CD4-positive, alpha-beta T cell treated with Interleukin-12 subunit alpha and Interleukin-12 subunit beta, for 1 hour (primary cell): ENCODE measurements at regions not wholly inside any gene's neighbourhood (a gene's known extent, or its start where the extent isn't known, plus 50 kb on each side); places are given as distances from the start of the nearest gene placed in this dataset.

ENCODE experiments used
- DNase-seq: peaks from one replicate; pipeline ENCODE4 v3.0.0-alpha.2; 2020

DNA sequence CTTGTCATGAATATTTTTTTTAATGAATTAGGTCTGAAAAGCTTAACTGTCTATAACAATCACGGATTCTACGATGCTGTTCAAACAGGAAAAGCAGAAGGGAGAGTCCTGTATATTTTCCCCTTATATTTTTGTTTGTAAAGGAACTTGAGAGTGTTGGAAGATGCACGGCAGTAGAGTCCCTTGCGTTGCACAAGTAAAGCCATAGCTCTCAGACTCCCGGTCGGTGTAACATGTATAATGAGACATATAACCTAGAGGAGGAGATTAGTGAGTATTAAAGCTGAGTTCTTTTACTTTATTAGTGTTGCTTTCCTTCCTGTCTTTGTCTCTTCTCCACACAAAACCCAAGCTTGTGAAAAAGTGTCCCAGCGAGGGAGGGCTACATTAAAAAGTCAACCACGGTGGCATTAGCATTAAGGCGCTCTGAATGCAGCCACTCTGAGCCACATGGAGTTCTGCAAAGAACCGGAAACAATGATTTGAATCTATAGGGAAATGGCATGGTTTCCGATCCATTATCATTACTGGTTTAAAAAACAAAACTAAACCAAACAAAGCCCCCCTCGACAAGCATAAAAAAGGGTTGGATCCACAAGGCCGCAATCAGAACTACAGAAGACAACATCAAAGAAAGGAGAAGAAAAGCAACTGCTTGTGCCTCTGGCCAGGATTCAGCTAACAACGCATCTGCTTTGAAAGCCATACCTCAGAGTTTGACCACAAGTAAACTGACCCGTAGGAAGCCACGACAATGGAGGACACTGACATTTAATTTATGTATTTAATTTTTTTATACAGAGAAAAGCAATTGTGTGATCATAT lies 356.8 kb downstream of the LMO4 start:
- DNase-seq: no peak

DNA sequence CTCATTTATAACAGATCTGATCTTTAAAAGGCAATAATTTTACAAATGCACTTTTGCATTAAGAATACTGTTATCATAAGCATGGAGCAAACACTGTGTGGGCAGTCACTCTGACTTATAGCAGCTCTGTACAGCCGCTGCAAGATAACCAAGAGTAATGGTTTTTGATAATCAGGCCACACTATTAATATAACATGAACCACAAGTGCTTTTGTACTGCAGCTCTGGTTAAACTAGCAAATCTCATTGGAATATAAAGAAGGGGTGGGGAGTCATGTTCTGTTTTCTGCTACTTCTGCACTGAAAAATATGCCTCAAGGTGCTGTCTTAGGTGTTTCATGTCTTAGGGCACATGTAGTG lies 357.4 kb downstream of the LMO4 start:
- DNase-seq: no peak

DNA sequence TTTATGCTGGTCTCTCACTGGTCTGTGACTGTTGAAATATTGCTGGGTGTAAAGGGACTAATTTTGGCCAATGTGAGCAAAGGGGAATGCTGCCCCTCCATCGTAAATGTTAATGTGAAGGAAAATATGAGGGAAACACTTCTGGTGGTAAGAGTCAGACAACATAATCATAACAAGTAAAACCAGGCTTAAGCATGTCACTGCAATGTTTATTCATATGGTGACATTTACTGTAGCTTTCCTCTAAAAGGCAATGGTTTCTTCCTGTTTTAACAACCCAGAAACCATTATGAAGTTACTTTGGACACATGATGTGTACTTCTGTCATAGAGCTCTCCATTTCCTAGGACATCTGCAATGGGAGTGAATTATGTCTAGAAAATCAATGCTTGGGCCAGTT lies 358.0 kb downstream of the LMO4 start:
- no peak for DNase-seq

DNA sequence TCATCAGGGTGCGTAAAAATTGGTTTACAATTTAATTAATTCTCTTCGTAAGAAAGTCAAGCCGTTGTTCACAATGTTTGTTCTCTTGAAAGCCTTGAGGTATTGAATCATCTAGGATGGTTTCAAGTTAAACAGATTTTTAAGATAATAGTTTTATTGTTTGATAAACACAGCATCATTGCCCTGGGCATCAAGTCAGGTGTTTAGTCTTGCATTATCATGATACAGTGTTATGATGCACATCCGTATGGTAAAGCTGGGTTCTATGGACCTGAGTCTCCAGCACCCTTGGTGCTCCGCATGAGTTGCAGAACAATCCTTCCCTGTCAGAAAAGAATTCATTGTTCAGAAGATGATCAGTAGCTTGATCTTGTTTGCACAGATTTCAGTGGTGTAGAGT lies 359.5 kb downstream of the LMO4 start:
- no peak for DNase-seq

DNA sequence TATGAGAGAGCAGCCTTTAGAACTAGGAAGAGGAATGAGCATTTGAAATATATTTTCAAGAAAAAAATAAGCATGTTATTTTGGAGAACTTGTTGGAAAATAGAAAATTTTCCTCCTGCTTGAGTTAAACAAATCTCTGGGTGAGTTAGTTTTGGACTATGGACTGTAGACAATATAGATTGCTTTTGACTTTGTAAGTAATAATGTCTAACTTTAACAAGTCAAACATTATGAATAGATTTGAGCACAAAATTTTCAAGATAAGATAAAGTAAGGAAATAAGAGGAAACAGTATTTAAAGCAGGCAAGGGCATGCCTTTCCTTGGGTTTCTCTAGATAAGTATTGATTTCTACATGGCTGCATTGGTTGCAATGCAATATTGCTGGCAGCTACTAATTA lies 360.8 kb downstream of the LMO4 start:
- no peak for DNase-seq

DNA sequence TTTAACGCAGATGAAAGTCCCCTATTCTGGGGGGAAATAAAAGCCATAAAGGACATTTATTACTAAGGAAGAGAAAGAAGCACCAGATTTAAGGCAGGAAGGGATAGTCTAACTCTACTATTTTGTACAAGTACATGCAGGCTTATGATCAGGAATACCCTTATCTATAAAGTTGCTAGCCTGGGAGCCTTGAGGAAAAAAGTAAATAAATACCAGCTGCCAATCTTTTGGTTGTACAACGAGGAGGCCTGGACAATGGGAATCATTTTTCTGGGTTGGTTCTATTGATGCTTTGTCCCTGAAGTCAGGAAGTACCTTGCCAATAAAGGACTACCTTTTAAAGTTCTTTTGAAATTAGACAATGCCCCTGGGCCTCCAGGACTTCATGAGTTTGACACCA lies 367.8 kb downstream of the LMO4 start:
- no peak for DNase-seq

DNA sequence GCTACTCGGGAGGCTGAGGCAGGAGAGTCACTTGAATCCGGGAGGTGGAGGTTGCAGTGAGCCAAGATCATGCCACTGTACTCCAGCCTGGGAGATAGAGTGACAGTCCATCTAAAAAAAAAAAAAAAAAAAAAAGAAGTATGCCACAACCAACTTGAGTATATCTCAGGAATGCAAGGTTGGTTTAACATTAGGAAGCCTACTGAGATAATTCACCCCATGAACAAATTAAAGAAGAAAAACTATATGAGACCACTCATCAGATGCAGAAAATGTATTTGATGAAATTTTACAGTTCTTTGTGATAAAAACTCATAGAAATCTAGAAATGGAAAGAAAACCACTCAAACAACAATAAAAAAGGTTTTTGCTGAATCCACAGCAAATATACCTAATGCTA lies 373.8 kb downstream of the LMO4 start:
- no peak for DNase-seq

DNA sequence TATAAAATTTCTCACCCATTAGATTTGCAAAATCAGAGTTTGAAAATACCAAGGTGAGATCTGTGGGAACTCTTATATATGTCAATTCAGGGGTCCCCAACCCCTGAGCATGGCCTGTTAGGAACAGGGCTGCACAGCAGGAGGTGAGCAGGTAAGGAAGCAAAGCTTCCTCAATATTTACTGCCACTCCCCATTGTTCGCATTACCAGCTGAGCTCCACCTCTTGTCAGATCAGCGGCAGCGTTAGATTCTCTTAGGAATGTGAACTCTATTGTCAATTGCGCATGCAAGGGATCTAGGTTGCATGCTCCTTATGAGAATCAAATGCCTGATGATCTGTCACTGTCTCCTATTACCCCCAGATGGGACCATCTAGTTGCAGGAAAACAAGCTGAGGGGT lies 376.6 kb downstream of the LMO4 start:
- no peak for DNase-seq

DNA sequence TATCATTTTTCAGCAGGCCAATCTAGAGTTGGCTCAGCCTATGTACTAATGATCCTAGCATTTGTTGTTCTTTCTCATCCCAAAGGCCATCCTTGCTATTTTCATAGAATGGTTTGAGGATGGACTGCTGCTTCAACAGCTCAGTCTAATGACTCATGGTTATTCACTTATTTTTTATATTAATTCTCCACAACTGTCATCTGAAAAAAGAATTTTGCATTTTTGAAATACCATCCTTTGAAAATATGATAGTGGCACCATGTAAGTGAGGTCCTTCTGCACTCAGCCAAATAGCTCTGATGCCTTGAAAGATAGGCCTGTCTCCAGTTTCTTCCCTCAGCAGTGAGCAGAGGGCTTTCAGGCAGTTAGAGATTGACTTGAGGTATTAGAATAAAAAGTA lies 377.5 kb downstream of the LMO4 start:
- no peak for DNase-seq

DNA sequence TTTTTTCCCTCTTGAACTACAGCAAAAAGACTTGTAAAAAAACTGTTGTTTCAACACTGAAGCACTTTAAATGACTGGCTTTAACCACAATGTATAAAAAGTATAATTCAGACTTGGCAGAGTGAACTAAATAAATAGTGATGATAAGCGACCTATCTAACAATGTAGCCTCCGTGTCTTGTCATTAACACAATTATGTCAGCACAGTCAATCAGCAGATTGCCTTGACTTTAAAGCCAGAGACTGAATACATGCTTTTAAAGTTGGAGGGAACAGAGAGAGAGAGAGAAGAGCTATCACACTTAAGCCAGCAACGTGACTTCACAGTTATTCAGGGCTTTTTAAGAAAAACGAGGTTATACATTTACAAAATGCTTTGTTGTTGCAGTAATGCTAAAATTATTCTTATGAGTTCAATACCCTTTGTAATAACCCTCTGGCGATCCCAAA lies 378.1 kb downstream of the LMO4 start:
- DNase-seq: no peak

DNA sequence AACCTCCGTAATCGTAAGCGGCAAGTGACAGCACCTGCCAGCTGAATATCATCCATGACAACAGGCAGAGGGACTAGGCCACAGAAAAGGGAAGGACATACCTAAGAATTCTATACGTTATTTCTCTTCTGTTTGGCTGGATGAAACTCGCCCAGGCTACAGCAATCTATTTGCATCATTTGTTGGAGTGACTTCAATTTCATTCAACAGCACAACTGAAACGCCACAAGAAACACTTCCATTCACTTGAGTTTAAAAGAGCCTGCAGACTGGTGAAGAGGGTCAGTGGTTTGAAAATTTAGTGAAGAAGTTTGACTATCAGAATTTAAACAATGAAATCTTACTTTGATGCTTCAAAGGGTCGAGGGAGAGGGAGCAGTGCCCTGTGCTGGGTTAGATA lies 378.7 kb downstream of the LMO4 start:
- no peak for DNase-seq

DNA sequence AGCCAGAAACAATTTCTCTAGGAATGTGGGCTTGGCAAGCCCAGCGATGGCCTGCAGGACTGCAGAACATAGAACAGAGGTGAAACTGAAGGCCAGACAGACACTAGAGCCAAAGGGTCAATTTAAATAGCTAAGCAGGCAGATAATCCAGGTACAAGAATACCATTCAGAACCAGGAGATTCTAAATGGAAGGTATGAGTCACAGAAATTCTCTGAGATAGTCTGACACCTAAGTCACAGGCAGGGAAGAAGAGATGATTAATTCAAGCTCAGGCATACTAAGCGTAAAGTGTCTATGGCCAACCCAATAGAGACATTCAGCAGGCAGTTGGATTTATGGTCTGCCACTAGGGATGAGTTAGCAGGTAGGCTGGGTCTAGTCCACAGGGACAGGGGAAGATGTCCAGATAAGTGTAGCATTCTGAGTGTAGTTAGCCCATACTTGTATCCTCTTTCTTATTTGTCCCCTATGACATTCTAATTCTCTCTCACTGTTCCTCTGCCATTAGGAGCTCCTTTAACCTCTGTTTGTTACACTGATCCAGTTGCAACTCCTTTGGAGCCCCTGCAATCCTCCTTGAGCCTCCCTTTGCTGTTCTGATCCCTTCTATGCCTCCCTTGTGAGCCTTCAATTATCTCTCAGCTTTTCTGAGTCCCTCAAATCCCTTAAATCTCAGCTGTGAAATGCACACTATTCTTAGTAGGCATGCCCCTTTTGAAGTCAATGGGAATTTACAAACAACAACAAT lies 383.8 kb downstream of the LMO4 start:
- DNase-seq: no peak

DNA sequence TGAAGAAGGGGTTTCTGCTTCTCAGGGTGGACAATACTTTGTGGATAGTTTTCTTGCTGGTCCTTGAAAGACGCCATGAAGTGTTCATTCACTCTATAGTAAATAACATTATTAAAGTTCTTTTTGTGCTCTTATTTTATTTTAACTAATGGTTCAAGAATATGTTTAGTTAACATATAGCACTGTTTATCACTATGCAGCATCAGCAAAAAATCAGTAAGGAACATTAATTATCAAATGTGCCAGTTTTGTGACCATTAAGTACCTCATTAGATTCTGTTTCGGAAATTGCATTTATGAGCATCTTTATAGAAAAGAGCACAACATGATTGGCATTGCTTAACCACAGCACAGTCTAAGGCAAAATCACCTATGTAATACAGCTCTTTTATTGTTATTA lies 385.6 kb downstream of the LMO4 start:
- DNase-seq: no peak

DNA sequence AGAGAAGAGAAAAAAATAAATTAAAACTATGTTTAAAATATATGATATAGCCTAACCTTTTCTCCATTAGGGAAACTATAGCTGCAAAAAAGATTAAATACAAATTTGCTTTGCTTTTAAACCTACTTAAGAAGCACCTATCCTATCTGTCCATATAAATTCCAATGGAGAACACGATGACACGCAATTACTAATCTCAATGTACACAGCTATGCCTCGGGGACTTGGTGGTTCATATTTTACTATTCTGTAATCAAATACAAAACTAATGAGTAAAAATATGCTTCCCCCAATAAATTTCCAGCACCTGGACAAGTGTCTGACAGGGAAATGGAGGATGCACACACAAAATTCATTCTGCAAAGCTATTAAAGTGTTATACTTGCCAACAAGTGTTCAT lies 386.4 kb downstream of the LMO4 start:
- DNase-seq: no peak

DNA sequence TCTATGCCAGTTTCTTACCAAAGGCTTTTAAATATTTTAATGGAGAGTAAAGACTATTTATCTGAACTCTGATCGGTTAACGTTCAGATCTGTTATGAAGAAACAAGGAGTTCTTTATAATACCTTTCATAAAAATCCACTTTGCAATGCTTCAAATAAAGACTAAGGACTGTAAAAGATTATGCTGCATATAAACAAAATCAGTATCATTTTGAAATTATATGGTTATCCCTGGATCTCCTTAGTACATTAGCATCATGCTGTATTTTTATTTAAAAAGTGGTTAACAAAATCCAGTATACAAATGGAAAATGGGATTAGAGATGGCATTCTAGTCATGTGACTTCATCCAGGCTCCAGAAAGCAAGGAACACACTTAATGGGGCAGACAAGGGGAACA lies 386.8 kb downstream of the LMO4 start:
- DNase-seq: no peak

DNA sequence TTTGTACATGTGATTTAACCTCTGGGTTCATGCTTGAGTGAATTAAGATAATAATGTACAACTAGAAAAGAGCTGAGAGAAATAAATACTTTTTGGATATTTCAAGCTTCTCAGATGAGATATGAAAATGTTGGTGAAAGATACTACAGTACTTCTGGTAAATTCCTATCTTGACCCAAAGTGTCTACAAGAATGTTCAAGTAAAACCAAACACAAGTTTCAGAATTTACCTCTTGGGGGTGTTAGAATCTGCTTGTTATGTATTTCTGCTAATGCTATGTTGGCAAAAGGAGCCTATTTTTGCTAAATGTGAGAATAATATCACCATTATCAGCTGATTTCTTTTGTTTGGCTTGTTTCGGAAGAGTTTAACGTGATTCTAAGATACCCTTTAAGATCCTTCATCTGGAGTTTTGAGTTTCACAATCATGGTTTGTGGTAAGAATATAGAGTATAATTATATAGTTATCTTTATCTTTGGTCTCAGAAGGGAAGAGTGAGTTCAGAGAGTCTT lies 388.5 kb downstream of the LMO4 start:
- no peak for DNase-seq

DNA sequence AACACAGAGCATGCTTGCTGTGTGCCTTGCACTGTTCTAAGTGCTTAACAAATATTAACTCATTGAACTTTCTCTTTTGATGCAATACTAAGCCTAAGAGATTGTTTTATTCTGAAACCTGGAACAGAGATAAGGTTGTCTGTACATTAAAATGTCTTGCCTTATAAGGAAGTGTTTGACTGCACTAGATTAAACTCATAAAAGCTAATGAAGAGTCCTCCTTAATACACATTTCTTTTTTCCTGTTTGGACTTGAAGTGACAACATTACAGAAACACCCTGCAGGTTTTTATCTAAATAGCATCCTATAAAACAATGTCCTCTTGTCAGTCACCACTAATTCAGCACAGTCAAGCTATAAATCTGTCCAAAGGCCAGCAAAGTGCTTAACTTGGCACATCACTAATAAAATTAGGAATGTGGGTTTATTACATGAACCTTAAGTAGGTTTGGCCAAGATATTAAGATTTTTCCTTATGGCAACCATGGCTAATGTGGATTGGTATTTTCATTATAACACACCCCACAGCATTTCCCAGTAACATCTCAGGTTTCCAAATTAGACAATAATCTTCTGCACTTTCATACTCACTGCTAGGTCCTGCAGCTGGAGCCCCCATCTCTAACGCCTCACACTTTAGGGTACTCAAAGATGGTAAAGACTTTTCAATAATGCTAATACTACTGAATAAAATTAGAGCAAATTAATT lies 389.7 kb downstream of the LMO4 start:
- DNase-seq: no peak

DNA sequence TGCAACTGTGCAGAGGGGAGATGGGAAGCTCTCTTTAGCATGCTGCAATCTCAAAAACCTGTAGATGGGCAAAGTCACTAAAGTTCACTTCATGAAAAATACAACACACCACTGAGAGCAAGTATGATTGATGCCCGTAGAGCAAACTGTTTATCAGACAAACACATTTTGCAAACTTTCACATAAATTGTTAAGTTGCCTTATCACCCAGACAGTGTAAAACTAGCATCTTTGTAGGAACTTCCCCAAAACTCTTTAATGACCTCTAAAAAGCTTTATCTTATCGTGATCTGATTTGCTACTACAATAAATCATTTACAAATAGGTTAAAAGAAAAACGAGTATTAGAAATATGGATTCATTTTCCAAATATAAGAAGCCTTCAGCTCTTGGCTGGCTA lies 391.0 kb downstream of the LMO4 start:
- DNase-seq: no peak

DNA sequence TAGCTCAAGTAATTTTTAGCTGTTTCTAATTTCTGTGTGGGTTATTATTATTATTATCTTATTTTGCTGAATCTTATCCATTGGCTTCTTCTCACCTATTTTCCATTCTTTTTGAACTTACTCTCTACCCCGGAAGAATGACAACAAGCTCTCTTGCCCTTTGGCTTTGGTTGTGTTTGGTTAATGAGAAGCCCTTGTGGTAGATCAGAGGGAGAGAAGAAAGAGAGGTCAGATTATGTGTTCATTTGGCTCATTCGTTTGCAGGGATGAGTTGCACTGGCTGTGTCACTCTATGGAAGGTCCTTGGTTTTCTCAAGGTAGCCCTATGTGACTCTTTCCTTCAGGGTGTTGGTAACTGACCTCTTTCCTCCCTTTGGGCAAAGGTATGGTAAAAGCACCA lies 391.9 kb downstream of the LMO4 start:
- DNase-seq: no peak

DNA sequence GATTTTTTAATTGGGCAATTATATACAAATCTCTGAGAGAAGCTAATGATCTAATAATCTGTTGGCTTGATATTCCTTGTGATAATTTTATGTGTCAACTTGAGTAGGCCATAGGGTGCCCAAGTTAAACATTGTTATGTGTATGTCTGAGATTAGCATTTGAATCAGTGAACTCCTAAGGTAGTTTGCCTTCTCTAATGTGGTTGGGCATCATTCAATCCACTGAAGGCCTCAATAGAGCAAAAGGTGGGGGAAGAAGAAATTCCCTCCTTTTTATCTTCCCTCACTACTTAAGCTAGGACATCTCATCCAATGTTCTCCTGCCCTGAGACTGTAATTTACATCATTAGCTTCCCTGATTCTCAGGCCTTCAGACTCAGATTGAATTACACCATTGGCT lies 394.5 kb downstream of the LMO4 start:
- DNase-seq: no peak

DNA sequence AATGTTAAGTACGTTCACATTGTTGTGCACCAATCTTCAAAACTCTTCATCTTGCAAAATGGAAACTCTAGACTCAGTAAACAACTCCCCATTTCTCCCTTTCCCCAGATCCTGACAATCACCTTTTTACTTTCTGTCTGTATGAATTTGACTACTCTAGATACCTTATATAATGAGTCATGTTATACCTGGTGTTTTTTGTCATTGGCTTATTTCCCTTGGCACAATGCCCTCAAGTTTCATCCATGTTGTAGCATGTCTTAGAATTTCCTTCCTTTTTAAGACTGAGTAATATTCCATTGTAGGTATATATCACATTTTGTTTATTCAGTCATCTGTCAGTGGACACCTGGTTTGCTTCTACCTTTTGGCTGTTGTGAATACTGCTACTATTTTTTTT lies 399.5 kb downstream of the LMO4 start:
- no peak for DNase-seq

DNA sequence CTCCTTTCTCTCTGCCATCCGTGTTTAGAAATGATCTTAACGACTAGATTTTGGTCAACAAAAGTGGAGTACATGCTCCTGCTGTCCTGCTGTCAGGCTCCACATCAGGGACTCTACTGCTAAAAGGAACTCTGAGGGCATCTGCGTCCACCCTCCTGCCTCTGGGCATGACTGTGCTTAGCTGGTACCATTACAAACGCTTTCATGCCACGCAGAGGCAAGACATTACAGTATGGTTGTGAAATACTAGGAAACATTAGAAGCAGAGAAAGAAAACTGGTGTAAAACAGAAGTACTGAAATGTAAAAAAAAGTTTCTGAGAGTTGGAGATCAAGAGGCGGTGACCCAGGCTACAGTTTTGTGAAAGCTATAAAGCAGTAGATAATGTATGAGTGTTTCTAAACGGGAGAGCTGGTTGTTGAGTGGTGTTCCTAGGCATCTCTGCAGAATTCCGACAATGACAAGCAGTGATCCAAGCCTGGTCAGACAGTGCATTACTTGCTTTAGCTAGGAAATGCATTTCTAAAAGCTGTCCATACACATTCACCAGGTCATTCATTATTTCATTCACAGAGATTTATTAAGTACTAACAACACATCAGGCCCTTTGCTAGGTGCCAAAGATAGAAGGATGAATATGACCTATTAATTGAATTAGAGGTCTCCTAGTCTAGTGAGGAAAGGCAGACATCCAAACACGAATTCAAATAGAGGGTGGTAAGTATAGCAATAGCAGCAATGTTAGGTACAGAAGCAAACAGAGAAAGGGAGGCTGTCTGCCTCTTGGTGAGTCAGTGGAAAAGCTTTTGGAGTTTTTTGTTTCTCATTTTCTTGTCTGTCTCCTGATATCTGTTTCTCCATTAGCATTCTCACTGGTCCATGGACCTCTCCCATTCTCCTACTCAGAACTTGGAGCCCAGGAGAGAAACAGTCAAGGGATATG lies 401.9 kb downstream of the LMO4 start:
- DNase-seq: no peak

DNA sequence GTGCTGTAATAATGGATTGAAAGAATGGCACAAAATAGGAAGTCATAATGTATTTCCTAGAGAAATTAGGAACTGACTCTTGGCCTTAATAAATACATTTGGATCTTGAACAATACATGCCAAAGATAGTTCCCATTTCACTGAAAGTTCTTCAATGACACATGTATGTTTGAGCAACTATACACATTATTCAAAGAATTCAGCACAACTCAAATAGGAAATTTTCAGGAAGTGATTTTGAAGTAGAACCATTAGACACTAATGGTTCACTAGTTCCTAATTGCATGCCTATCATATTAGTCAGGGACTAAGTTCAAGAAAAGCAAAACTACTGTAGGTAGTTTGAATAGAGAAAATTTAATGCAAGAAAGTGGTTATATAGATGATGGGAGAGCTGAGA lies 404.7 kb downstream of the LMO4 start:
- no peak for DNase-seq
